ENCODE measurements at regions not wholly inside any gene's neighbourhood (a gene's known extent, or its start where the extent isn't known, plus 50 kb on each side); places are given as distances from the start of the nearest gene placed in this dataset.

DNA sequence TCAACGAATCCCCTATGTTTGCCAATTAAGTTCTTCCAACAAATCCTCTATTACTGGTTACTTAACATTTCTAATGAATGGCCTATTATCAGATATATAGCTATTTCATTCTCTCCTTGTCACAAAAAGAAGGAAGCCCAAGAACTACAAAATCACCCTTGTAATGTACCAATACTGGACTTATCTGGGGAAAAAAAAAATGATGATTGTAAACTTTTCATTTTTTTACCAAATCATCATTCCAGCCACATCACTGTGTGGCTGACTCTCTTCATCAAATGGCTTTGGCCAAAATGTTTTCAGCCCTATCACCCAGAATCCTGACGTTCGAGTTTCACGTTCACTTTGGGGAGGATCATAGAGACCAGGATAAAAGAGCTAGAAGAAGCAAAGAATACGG, 216.7 kb downstream of the ACTL7B start:
- POLR2A ChIA-PET: no interaction called here
- no peaks in the 10 kb centered on the region for H3K9me3 Mint-ChIP-seq
- ATAC-seq (replicated peaks in 1 of 4) (no peak), DNase-seq (no peak)
- no peaks in the 10 kb centered on the region for H3K4me1 Mint-ChIP-seq
- 43% methylated on average over 1 of the region's 5 CpGs for WGBS (ENCODE audit: insufficient coverage)
- H3K27ac ChIP-seq (ENCODE audit: low read length): no peak overlapping the region
- H3K27ac Mint-ChIP-seq: no peak overlapping the region
- H3K36me3 ChIP-seq (ENCODE audit: control insufficient read depth in 2 of 2, extremely low read depth in 1 of 2, insufficient read depth in 1 of 2, low read length in 1 of 2): no peaks in the 10 kb centered on the region
- H3K4me3 ChIP-seq (ENCODE audit: control insufficient read depth in 1 of 2, extremely low read depth in 1 of 2, low read length in 1 of 2): no peak overlapping the region
- CTCF ChIA-PET: no interaction called here
- no peaks in the 10 kb centered on the region for H3K27me3 ChIP-seq (replicated peaks in 1 of 2; ENCODE audit: control insufficient read depth in 2 of 2, extremely low read depth in 1 of 2, insufficient read depth in 2 of 2, low read length in 1 of 2)
- H3K4me3 Mint-ChIP-seq: no peak overlapping the region
- peaks cover 0 to 2% of the 10 kb centered on the region in 2 donors for H3K27me3 Mint-ChIP-seq
- H3K4me1 ChIP-seq (ENCODE audit: control insufficient read depth in 1 of 2, extremely low read depth in 1 of 2, insufficient read depth in 2 of 2, low read length in 2 of 2): no peaks in the 10 kb centered on the region
- H3K9me3 ChIP-seq: no peaks in the 10 kb centered on the region
- no peaks in the 10 kb centered on the region for H3K36me3 Mint-ChIP-seq

- H3K4me1 Mint-ChIP-seq: no peaks in the 10 kb centered on the region
- POLR2A ChIA-PET: no interaction called here
- H3K36me3 Mint-ChIP-seq: no peaks in the 10 kb centered on the region
These were observed 218.4 kb downstream of the ACTL7B start for GRCh38 chr9:108637340-108637739.

GRCh38 chr9:108636013-108636412, 219.8 kb downstream of the ACTL7B start:
- Histone ChIP-seq H3K36me3 (ENCODE audit: control insufficient read depth in 2 of 2, extremely low read depth in 1 of 2, insufficient read depth in 1 of 2, low read length in 1 of 2) (no peaks in the 10 kb centered on the region), H3K4me1 (ENCODE audit: control insufficient read depth in 1 of 2, extremely low read depth in 1 of 2, insufficient read depth in 2 of 2, low read length in 2 of 2) (no peaks in the 10 kb centered on the region), H3K27me3 (replicated peaks in 1 of 2; ENCODE audit: control insufficient read depth in 2 of 2, extremely low read depth in 1 of 2, insufficient read depth in 2 of 2, low read length in 1 of 2) (no peaks in the 10 kb centered on the region), H3K9me3 (no peaks in the 10 kb centered on the region), H3K4me3 (ENCODE audit: control insufficient read depth in 1 of 2, extremely low read depth in 1 of 2, low read length in 1 of 2) (no peak overlapping the region), H3K27ac (ENCODE audit: low read length) (no peak overlapping the region)
- Mint-ChIP-seq H3K4me1 (no peaks in the 10 kb centered on the region), H3K27me3 (peaks cover 0 to 2% of the 10 kb centered on the region in 2 donors), H3K4me3 (no peak overlapping the region), H3K27ac (no peak overlapping the region), H3K9me3 (no peaks in the 10 kb centered on the region), H3K36me3 (no peaks in the 10 kb centered on the region)
- POLR2A ChIA-PET: no interaction called here
- no peak for ATAC-seq (replicated peaks in 1 of 4)
- no peak for DNase-seq
- CTCF ChIA-PET: interaction anchor here in 1 of 2 donors (0.7 kb wide), 1 partner anchor 170 kb away, joined by 3 read pairs; no protein-coding TSS in a partner anchor
- WGBS (ENCODE audit: insufficient coverage): no CpG with 5 or more reads among the region's 2 CpGs

More at GRCh38 chr9:108637340-108637739, 218.4 kb downstream of the ACTL7B start:
- no peaks in the 10 kb centered on the region for H3K27me3 ChIP-seq (replicated peaks in 1 of 2; ENCODE audit: control insufficient read depth in 2 of 2, extremely low read depth in 1 of 2, insufficient read depth in 2 of 2, low read length in 1 of 2)
- DNase-seq (no peak), ATAC-seq (replicated peaks in 1 of 4) (no peak)
- Mint-ChIP-seq H3K27ac (no peak overlapping the region), H3K4me3 (no peak overlapping the region), H3K27me3 (peaks cover 0 to 2% of the 10 kb centered on the region in 2 donors), H3K9me3 (no peaks in the 10 kb centered on the region)
- no peaks in the 10 kb centered on the region for H3K4me1 ChIP-seq (ENCODE audit: control insufficient read depth in 1 of 2, extremely low read depth in 1 of 2, insufficient read depth in 2 of 2, low read length in 2 of 2)
- H3K9me3 ChIP-seq: no peaks in the 10 kb centered on the region
- WGBS (ENCODE audit: insufficient coverage): 78% methylated on average over 6 of the region's 6 CpGs
- CTCF ChIA-PET: no interaction called here
- H3K36me3 ChIP-seq (ENCODE audit: control insufficient read depth in 2 of 2, extremely low read depth in 1 of 2, insufficient read depth in 1 of 2, low read length in 1 of 2): no peaks in the 10 kb centered on the region
- no peak overlapping the region for H3K27ac ChIP-seq (ENCODE audit: low read length)
- H3K4me3 ChIP-seq (ENCODE audit: control insufficient read depth in 1 of 2, extremely low read depth in 1 of 2, low read length in 1 of 2): no peak overlapping the region

DNA sequence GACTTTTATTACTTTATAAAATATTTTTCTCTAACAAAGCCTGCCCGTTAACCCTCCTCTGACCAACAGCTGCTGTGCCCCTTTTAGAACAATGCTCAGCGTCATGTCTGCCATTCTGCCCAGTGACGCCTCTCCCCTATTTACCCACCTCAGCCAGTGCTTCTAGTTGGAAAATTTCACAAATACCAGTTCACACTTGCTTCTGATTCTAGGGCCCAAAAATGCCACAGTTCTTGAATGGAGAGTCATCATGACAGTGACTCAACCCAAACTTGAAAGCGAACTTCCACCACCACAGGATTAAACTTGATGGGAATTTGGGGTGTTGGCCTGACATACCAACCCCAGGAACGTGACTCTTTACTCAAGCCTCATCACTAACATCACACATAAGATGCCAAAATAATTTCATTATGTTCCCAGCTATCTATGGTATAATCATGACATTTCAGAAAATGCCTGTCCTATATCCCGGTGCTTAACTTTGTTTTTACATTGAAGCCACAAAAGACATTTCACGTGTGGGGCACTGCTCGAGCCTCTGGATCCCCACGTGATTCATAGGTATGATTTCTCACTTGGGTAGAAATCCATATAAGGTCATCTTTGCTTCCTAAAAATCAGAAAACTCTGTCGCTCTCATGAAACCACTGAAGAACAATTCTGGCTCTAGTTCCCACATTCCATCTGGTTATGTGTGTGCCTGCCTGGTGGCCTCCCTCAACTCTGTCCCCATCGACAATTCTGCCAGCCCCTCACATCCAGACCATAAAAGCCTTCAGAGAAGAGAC, 220.9 kb downstream of the ACTL7B start:
- no peaks in the 10 kb centered on the region for H3K36me3 Mint-ChIP-seq
- no peaks in the 10 kb centered on the region for H3K9me3 Mint-ChIP-seq
- Histone ChIP-seq H3K4me1 (ENCODE audit: control insufficient read depth in 1 of 2, extremely low read depth in 1 of 2, insufficient read depth in 2 of 2, low read length in 2 of 2) (no peaks in the 10 kb centered on the region), H3K9me3 (no peaks in the 10 kb centered on the region), H3K36me3 (ENCODE audit: control insufficient read depth in 2 of 2, extremely low read depth in 1 of 2, insufficient read depth in 1 of 2, low read length in 1 of 2) (no peaks in the 10 kb centered on the region), H3K4me3 (ENCODE audit: control insufficient read depth in 1 of 2, extremely low read depth in 1 of 2, low read length in 1 of 2) (no peak overlapping the region), H3K27me3 (replicated peaks in 1 of 2; ENCODE audit: control insufficient read depth in 2 of 2, extremely low read depth in 1 of 2, insufficient read depth in 2 of 2, low read length in 1 of 2) (no peaks in the 10 kb centered on the region), H3K27ac (ENCODE audit: low read length) (no peak overlapping the region)
- no peak for ATAC-seq (replicated peaks in 1 of 4)
- H3K4me1 Mint-ChIP-seq: no peaks in the 10 kb centered on the region
- 69% methylated on average over 7 of the region's 11 CpGs for WGBS (ENCODE audit: insufficient coverage)
- H3K27ac Mint-ChIP-seq: no peak overlapping the region
- no peak overlapping the region for H3K4me3 Mint-ChIP-seq
- DNase-seq: no peak
- CTCF ChIA-PET: no interaction called here
- peaks cover 0 to 2% of the 10 kb centered on the region in 2 donors for H3K27me3 Mint-ChIP-seq
- POLR2A ChIA-PET: no interaction called here

DNA sequence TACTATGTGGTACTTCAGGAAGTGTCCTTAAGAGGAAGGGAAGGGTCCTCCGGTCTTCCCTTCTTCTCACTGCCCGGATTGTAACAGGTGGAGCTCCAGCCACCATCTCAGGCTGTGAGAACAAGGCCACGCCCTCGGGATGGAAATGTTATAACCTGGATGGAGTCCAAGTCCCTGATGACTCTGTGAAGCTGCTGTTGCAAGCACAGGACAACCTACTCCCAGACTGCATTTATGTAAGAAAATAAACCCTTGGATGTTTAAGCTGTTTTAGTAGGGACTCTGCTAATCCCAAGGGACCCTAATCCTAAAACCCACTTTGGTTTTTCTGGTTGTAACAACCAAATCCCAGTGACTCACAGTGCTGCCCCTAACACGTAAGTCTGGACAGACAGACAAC, 221.6 kb downstream of the ACTL7B start:
- Histone ChIP-seq H3K4me1 (ENCODE audit: control insufficient read depth in 1 of 2, extremely low read depth in 1 of 2, insufficient read depth in 2 of 2, low read length in 2 of 2) (no peaks in the 10 kb centered on the region), H3K4me3 (ENCODE audit: control insufficient read depth in 1 of 2, extremely low read depth in 1 of 2, low read length in 1 of 2) (no peak overlapping the region), H3K27ac (ENCODE audit: low read length) (no peak overlapping the region), H3K27me3 (replicated peaks in 1 of 2; ENCODE audit: control insufficient read depth in 2 of 2, extremely low read depth in 1 of 2, insufficient read depth in 2 of 2, low read length in 1 of 2) (no peaks in the 10 kb centered on the region), H3K36me3 (ENCODE audit: control insufficient read depth in 2 of 2, extremely low read depth in 1 of 2, insufficient read depth in 1 of 2, low read length in 1 of 2) (no peaks in the 10 kb centered on the region), H3K9me3 (no peaks in the 10 kb centered on the region)
- Mint-ChIP-seq H3K4me1 (no peaks in the 10 kb centered on the region), H3K4me3 (no peak overlapping the region), H3K27me3 (peaks cover 0 to 2% of the 10 kb centered on the region in 2 donors), H3K36me3 (no peaks in the 10 kb centered on the region), H3K9me3 (peaks cover 0 to 5% (median 0%) of the 10 kb centered on the region in 3 donors), H3K27ac (no peak overlapping the region)
- ATAC-seq (replicated peaks in 1 of 4): no peak
- CTCF ChIA-PET: no interaction called here
- WGBS (ENCODE audit: insufficient coverage): 72% methylated on average over 2 of the region's 5 CpGs
- DNase-seq: no peak
- POLR2A ChIA-PET: no interaction called here

DNA sequence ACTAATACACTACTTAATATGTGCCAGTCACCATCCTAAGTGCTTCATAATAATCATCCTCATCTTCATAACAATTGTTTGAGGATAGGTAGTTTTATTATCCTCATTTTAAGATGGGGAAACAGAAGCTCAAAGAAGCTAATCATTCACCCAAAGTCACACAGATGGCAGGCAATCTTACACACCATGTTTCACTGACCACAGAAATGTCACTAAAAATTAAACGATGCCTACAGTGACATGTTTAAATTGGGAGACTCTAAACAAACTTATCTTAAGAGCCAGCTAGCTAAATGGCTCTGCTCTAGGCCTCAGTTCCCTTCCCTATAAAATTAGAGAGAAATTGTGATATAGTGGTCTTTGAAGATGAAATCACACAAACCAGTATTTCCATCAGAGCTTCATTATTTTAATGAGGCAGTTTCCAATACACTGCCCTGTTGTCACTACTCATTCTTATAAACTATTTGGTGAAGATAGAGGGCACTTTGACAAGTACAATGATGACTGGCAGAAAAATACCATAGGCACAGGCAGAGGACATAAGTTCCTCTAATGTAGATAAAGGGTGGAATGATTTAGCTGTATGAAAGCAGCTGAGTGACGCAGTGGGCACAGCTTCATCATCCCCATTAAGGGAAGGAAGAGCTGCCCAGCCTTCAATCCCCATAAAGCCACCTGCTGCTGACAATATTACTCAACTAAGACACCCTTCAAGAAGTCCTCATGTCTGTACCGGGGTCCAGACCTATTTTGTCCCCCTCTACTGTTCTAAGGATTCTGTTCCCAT, 224.1 kb downstream of the ACTL7B start:
- POLR2A ChIA-PET: interaction anchor here in 1 of 2 donors (0.7 kb wide), 1 partner anchor 50 kb away, joined by 3 read pairs; no protein-coding TSS in a partner anchor
- no peak for ATAC-seq (replicated peaks in 1 of 4)
- CTCF ChIA-PET: no interaction called here
- no CpG with 5 or more reads among the region's 3 CpGs for WGBS (ENCODE audit: insufficient coverage)
- Mint-ChIP-seq H3K4me3 (no peak overlapping the region), H3K9me3 (peaks cover 0 to 11% (median 0%) of the 10 kb centered on the region in 3 donors), H3K27ac (no peak overlapping the region), H3K4me1 (no peaks in the 10 kb centered on the region), H3K36me3 (no peaks in the 10 kb centered on the region), H3K27me3 (no peaks in the 10 kb centered on the region)
- H3K4me1 ChIP-seq (ENCODE audit: control insufficient read depth in 1 of 2, extremely low read depth in 1 of 2, insufficient read depth in 2 of 2, low read length in 2 of 2): no peaks in the 10 kb centered on the region
- H3K9me3 ChIP-seq: no peaks in the 10 kb centered on the region
- no peak for DNase-seq
- no peak overlapping the region for H3K4me3 ChIP-seq (ENCODE audit: control insufficient read depth in 1 of 2, extremely low read depth in 1 of 2, low read length in 1 of 2)
- no peaks in the 10 kb centered on the region for H3K27me3 ChIP-seq (replicated peaks in 1 of 2; ENCODE audit: control insufficient read depth in 2 of 2, extremely low read depth in 1 of 2, insufficient read depth in 2 of 2, low read length in 1 of 2)
- H3K36me3 ChIP-seq (ENCODE audit: control insufficient read depth in 2 of 2, extremely low read depth in 1 of 2, insufficient read depth in 1 of 2, low read length in 1 of 2): no peaks in the 10 kb centered on the region
- H3K27ac ChIP-seq (ENCODE audit: low read length): no peak overlapping the region
